ENCODE measurements at regions not wholly inside any gene's neighbourhood (a gene's known extent, or its start where the extent isn't known, plus 50 kb on each side); places are given as distances from the start of the nearest gene placed in this dataset.

- DNase-seq (ENCODE audit: low read depth), result no peak
These were observed 239.1 kb downstream of the KLF12 start for GRCh38 chr13:73894995-73895571.

GRCh38 chr13:73893833-73894232, 240.4 kb downstream of the KLF12 start:
- no peak for DNase-seq (ENCODE audit: low read depth)

GRCh38 chr13:73891805-73892204, 242.4 kb downstream of the KLF12 start:
- DNase-seq (ENCODE audit: low read depth), result no peak

- no peak for DNase-seq (ENCODE audit: low read depth)
These were observed 251.0 kb downstream of the KLF12 start for GRCh38 chr13:73883162-73883561.

- DNase-seq (ENCODE audit: low read depth), result no peak
These were observed 253.8 kb downstream of the KLF12 start for GRCh38 chr13:73880365-73880764.

- no peak for DNase-seq (ENCODE audit: low read depth)
These were observed 254.7 kb downstream of the KLF12 start for GRCh38 chr13:73879346-73880015.

- DNase-seq (ENCODE audit: low read depth), result no peak
These were observed 256.8 kb downstream of the KLF12 start for GRCh38 chr13:73877399-73877798.

- DNase-seq (ENCODE audit: low read depth), result no peak
These were observed 257.9 kb downstream of the KLF12 start for GRCh38 chr13:73876323-73876722.

- DNase-seq (ENCODE audit: low read depth), result no peak
These were observed 260.0 kb downstream of the KLF12 start for GRCh38 chr13:73873940-73874830.

GRCh38 chr13:73872397-73872796, 261.8 kb downstream of the KLF12 start:
- no peak for DNase-seq (ENCODE audit: low read depth)

GRCh38 chr13:73870970-73871935, 263.0 kb downstream of the KLF12 start:
- no peak for DNase-seq (ENCODE audit: low read depth)

GRCh38 chr13:73870036-73870741, 264.0 kb downstream of the KLF12 start:
- DNase-seq (ENCODE audit: low read depth), result no peak

GRCh38 chr13:73865027-73865426, 269.2 kb downstream of the KLF12 start:
- DNase-seq (ENCODE audit: low read depth), result no peak

GRCh38 chr13:73861136-73861535, 273.1 kb downstream of the KLF12 start:
- no peak for DNase-seq (ENCODE audit: low read depth)

GRCh38 chr13:73860501-73860900, 273.7 kb downstream of the KLF12 start:
- DNase-seq (ENCODE audit: low read depth), result no peak

- DNase-seq (ENCODE audit: low read depth), result no peak
These were observed 274.4 kb downstream of the KLF12 start for GRCh38 chr13:73859841-73860240.

- no peak for DNase-seq (ENCODE audit: low read depth)
These were observed 277.1 kb downstream of the KLF12 start for GRCh38 chr13:73857106-73857505.

GRCh38 chr13:73851104-73851503, 283.1 kb downstream of the KLF12 start:
- no peak for DNase-seq (ENCODE audit: low read depth)

- DNase-seq (ENCODE audit: low read depth), result no peak
These were observed 283.9 kb downstream of the KLF12 start for GRCh38 chr13:73850104-73850873.

- no peak for DNase-seq (ENCODE audit: low read depth)
These were observed 284.9 kb downstream of the KLF12 start for GRCh38 chr13:73849292-73849691.
